ENCODE measurements at regions not wholly inside any gene's neighbourhood (a gene's known extent, or its start where the extent isn't known, plus 50 kb on each side); places are given as distances from the start of the nearest gene placed in this dataset.
"Not testable (repeated sequence)": the region's sequence is repeated elsewhere in the genome, so short reads cannot be mapped to it uniquely, and the experiment has no call there.

DNA sequence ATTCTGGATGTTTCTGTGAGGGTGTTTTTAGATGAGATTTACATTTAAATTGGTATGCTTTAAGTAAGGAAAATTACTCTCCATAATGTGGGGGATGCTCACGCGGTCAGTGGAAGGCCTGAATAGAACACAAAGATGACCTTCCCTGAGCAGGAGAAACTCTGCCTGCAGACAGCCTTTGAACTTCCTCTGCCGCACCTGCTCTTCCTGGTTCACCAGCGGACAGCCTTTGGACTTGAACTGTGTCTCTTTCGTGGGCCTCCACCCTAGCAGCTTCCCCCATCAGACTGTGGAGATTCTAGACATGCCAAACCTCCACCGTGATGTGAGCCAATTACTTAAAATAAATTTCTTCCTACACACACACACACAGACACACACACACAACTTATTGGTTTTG, 210.7 kb downstream of the EFCAB11 start:
- no peak for DNase-seq (ENCODE audit: low read depth)

DNA sequence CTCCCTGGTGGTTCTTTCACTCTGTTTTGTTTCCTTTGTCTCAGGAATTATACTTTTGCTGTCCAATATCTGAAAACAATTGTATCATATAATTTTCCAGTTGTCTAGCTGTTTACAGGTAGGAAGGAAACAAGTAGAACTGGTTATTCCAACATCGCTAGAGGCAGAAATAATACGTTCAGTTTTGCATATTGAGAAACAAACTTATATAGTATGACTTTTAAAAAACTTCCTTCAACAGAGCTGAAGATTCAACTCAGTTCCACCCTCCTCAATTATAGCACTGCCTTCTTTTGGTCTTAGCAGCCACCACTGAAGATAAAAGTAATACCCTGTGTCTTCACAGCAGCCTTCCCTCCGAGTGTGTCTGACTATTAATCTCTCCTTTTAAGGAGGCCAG, 214.3 kb downstream of the EFCAB11 start:
- no peak for DNase-seq (ENCODE audit: low read depth)

DNA sequence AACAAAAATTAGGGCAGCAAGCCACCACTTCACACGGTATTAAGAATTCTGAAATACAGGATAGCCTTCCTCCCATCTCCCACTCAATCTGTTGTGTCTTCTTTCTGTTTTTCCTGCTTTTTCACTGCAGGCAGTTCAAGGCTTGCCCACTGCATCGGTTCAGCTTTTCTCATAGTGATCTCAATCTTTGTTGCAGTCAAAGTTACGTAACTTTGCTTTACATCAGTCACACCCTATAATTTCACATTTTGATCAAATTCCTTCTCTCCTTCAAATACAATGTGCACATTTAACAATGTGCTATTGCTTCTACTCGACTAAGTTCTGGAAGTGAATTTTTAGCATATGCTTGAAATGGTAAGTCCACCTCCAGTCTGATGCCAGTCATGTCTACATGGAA, 217.6 kb downstream of the EFCAB11 start:
- no peak for DNase-seq (ENCODE audit: low read depth)

DNA sequence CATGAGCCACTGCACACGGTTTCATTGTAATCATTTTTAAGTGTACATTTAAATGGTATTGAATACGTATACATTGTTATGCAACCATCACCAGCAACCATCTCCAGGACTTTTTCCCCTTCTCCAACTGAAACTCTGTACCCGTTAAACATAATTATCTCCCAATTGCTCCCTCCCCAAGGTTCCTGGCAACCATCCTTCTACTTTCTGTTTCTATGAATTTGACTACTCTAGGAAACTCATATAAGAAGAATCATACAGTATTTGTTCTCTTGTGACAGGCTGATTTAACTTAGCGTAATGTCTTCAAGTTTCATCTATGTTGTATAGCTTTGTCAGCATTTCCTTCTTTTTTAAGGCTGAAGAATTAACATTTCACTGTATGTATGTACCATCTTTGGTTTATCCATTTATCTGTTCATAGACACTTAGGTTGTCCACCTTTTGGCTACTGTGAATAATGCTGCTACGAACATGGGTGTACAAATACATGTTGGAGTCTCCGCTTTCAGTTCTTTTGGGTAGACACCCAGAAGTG, 223.1 kb downstream of the EFCAB11 start:
- DNase-seq (ENCODE audit: low read depth), result no peak

DNA sequence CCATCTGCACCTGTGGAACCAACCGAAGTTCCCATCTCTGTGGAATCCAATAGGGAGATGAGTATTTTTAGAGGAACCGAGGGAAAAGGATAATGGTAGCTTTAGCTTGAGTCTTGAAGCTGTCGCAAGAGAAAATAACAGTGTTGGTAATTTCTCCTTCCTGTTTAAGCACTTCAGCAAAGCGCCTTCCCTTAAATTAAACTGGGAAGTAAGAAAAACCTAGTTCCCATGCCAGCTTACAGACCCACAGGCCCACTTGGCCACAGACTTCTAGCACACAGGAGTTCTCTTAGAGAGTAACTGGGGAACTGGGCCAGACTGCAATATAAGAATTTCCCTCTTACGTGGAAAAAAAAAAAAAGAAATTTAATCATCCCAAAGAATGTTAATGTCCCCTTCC, 223.8 kb downstream of the EFCAB11 start:
- DNase-seq (ENCODE audit: low read depth), result no peak

DNA sequence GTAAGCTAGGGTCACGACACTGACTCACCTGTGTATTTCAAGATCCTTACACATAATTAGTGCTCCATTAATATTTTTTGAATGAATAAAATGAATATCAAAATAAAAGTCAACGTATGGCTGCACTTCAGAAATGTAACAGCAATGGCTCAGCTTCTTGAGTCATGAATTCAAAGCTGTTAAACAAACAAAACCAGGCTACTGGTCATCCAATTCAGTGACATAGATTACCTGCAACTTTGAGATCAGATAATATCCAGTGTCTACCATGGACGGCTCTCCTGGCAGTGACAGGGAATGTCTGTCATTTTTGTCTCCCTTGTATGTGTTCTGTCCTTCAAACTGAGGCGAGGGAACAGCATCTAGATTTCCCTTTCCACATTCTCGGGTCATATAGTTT, 225.6 kb downstream of the EFCAB11 start:
- DNase-seq (ENCODE audit: low read depth), result no peak

DNA sequence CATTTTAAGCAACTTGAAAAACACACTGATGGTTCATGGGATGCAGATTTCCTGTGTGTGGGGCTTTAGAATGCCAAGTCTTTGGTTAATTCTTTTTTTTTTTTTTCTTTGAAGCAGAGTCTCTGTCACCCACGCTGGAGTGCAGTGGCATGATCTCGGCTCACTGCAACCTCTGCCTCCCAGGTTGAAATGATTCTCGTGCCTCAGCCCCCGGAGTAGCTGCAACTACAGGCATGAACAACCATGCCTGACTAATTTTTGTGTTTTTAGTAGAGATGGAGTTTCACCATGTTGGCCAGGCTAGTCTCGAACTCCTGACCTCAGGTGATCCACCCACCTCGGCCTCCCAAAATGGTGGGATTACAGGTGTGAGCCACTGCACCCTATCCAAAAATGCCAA, 228.3 kb downstream of the EFCAB11 start:
- not testable (repeated sequence) for DNase-seq (ENCODE audit: low read depth)

DNA sequence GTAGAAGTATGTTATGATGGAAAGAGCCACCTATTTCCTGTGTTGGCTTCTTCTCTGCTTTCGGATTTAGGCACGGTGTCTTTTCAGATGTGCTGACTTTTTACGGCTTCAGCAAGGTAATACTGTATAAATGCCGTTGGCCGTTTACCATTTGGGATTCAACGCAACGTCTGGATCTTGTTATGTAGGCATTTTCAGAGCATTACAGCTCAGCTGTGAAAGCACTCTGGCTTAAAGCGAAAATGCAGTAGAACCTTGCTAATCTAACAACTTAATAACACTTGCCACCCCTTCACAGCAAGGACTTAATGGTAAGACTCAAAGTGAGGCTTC, 229.9 kb downstream of the EFCAB11 start:
- no peak for DNase-seq (ENCODE audit: low read depth)

DNA sequence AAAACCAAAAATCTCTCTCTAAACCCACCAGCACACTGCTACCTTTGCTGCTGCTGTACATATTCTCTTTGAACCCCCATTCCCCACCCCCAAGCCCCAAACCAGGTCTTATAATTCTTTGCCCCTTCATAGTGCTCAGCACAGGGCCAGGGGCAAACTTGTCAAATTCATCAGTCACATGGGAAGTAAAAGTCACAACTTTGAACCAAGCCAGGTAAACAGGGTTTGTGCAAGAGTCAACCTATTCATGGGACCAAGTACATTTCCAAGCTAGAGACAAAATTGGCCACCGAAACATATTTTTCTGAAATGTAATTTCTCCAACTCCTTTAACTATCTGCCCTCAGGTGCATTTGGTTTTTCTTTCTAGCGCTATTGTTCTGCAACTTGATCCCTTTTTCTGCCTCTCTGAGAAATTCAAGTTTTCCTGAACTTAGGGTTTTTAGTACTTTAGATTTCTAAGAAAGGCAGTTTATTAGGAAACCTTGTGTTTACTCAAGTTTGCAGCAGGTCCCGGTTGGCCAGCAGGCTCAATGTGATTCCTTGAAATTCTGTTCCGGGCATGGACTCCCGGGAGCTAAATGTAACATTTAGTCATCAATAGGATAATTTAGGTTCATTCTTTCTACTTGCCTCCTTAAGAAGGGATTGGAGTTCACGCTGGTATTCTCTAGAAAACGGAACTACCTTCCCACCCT, 230.5 kb downstream of the EFCAB11 start:
- no peak for DNase-seq (ENCODE audit: low read depth)

DNA sequence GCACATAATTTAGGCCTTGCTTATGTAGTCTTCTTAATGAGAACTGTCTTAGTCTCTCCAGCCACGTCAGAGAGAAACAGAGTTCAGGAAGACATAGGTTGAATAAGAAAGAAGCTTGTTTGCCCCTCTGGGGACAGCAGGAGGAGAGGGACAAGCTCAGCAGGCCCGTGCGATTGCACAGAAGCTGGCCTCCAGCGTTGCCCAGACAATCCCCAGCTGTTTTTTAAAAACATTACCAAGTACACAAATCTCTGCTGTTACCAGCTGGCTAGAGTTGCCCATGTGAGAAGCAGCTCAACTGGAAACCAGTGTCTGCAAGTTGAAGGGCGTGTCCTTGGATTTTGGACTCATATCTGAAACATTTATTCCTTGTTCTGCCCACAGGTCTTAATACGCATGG, 232.6 kb downstream of the EFCAB11 start:
- no peak for DNase-seq (ENCODE audit: low read depth)

DNA sequence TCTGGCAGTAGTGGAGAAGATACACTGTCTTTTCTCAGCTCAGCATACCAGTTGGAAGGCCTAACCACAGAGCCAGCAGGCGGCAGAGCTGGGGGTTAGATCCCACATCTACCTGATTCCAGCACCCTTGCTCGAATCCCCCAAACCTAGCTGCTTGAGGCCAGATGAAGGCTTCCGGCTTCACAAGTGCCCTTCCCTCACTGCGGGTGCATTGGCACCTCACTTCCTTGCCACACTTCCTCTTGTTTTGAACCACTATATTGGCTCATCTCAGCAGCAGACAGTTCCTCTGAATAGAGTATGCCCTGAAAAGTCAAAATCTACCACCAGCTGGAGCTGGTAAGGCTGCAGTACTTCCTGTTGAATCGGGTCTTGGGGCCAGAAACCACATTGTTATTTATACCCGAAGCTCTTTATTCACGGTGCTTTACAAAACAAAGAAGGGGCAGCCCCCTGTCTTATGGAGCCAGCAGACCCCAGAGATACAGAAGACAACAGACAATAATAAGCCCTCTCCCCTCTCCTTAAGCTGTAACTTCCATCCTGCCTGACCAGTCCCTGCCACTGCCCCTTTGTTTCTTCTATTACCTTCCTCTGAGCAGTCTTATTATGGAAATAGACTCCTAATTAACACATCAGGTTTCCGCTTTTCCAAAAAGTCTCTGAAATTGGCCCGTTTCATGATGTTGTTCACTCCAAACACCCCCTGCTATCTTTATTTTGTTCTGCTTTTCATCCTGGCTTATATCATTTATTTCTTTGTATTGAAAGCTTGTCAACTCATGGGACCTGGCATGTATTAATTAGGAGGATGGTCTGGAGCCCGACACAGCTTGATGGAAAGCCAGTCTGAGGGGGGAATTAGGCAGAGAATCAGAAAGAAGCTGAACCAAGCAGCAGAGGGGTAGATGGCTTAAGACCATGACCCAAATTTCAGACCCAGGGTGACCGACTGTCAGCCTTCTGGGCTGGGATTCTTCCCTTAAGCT, 233.5 kb downstream of the EFCAB11 start:
- peak; percentile 54 for DNase-seq (ENCODE audit: low read depth)

DNA sequence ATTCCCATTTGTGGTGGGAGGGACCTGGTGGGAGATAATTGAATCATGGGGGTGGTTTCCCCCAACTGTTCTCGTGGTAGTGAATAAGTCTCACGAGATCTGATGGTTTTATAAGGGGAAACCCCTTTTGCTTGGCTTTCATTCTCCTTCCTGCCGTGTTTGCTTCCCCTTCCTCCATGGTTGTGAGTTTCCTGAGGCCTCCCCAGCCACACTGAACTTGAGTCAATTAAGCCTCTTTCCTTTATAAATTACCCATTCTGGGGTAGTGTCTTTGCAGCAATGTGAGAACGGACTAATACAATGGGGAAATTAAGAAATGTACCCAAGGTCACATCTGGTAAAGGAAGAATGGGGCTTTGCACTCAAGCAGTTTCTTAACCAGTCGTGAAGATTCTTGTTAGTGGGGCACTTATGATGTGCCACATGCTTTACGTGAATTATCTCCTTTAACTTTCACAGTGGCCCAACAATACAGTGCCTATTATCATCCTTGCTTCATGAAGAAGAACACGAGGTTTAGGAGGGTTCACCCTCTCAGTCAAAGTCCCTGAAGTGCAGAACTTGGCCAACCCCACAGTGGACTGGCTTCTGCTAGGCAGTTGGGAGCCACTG, 234.3 kb downstream of the EFCAB11 start:
- DNase-seq (ENCODE audit: low read depth), result no peak

DNA sequence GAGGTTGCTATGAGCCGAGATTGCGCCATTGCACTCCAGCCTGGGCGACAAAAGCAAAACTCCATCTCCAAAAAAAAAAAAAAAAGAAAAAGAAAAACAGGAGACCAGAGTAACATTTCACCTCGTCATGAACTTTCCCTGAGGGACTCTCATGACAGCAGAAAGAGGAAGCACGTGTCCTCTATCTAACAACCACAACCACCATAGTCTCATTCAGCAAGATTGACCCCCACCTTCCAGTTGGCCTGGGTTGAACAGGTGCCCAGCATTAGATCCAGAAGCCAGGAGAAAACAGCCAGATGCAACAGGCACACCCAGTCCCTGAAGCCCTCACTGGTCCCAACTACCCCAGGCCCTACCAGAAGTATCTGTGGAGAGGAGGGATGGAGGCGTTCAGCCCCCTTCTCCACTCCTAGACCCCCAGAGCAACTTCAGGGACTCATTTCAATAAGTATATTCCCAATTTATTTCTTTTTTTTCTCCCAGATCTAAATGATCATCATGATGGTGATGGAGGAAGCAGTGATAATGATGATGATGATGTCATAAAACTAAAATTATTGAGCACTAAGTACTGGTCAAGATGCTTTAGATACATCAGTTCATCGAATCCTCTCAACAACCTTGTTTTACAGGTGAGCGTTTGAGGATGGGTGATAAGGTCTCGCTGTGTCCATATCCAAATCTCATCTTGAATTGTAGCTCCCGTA, 235.0 kb downstream of the EFCAB11 start:
- DNase-seq (ENCODE audit: low read depth), result no peak

DNA sequence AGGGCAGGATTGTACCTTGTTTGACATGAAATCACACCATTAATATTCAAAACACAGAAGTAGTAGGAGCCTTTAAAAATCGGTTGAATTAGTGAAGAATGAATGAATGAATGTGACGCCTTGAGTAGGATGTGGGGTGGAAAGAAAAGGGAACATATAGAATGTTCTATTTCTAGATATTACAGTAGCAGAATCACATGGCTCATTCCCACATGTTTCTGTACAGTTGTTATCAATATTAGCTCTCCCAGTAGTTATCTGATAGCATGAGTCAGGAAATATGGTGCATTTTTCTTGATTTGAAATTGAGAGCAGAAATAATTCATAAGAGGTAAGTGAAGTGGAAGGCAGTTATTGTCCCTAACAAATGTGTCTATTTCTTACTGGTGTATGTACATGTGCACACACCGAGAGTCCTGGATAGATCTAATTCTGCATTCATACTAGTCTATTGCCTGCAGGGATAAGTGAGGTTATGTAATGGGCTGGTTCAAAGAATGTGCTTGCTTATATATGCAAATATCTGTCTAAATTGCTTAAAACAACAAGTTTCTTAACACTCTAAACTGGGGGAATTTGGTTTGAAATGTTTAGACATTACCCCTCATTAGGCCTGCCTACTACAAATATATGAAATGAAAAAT, 245.4 kb downstream of the EFCAB11 start:
- no peak for DNase-seq (ENCODE audit: low read depth)

DNA sequence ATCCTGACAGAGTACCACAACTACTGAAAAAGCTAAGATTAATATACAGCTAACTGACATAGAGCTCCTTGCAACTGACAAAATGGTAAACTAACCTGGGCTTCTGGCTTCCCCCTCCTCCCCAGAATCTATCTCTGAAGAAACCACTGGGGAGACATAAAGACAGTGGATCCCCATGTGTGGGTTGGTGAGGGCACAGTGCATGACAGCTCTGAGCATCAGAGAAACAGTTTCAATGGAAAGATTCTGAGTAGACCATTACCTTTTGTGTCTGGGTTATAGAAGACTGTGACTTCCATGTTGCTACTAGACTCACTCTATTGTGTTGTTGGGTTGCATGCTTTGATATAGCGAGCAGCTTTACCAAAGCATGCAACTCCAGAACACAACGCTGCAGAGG, 247.4 kb downstream of the EFCAB11 start:
- DNase-seq (ENCODE audit: low read depth), result no peak

DNA sequence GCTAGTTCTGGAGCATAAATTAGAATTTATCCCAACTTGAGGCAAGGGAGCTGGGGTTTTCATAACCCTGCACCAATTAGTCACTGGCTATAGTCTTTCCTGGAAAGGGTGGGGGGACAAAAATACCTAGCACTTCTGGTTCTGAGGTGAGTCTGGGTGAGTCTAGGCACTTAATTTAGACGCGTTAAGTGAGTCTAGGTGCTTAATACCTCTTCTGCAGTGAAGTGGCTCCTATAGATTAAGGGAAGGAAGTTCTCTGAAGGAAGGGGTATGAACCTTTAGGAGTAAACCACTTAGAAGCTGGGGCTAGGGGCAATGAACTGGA, 251.7 kb downstream of the EFCAB11 start:
- DNase-seq (ENCODE audit: low read depth), result no peak

DNA sequence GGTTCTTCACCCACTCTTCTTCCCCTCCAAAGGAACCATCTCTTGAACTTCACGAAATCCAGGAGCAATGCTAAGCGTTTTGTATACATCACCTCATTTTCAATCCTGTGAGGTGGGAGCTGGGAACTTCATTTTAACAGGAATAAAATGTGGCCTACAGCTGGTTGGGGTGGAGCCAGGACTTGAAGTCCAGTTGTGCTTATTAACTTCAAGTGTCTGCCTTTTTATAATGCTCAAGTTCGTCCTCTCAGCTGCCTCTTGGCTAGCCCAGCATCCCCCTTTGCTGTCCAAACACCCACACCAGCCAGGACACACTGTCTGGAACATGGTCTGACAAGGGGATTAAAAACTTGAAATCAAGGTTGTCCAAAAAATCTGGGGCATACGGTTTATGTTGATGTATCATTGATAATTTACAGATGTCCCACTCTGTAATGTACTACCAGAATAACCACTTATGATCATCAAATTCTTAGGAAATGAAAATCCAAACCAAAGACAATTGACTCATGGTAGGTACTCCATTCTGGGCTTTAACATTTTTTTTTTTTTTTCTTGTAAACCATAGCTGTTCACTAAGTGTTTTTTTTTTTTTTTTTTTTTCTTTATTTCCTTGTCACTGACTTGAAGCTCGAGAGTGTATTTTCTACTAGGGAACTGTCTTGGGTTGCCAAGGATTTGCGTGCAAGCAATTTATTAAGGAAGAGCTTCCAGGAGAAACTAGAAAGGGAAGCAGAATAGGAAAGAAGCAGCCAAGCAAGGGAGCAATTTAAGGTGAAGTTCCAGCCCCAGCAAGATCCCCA, 252.3 kb downstream of the EFCAB11 start:
- no peak for DNase-seq (ENCODE audit: low read depth)

DNA sequence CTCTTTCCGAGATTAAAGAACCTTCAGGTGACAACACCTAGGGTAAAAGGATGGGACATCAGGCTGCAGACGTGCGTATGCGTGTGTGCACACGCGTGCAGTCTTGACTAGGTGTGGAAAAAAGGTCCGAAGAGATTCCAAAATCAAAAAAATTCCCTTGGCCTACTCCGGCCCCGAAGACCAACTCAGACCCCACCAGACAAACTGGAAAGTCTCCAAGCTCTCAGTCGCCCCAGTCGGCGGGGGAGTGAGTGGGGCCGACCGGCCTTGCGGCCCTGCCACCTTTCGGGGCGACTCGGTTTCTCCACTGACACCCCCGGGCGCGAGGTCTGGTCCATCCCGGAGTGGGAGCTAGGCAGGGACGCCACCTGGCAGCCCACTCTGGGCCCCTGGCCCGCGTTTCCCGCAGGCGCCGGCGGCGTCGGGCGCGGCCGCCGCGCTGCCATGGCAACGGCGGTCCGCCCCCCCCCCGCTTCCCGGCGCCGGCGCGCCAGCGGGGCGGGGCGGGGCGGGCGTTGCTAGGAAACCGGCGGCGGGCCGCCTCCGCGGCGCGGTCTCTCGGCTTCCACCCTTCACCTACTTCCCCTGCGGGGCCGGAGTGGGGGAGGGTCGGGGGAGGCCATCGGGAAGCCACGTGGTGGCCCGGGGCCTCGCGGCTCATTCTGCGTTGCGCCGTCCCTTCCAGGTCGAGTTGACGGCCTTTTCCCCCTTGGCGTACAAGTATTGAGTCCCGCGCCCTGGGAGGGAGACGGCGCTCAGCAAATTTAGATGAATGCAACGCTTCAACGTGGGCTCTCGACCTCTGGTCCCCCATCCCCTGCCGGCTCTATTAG, 253.1 kb downstream of the EFCAB11 start:
- DNase-seq (ENCODE audit: low read depth), result peak; percentile 76

DNA sequence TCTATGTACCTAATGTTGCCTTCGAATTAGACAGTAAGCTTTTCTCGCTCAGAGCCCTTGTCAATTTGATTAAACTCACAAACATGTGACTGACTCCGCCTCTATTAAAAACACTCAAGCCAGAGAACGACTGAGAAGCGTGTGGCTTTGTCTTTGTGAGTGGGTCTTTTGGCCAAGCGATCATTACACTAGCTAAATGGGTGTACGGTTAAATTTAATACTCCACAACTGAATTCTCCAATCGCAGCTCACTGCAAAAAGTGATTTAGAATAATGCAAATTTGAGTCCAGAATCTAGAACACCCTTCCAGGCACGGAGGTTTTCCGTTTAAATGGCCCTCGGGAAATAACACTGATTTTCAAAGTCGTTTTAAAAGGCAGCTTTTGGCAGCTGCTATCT, 253.7 kb downstream of the EFCAB11 start:
- DNase-seq (ENCODE audit: low read depth), result no peak

DNA sequence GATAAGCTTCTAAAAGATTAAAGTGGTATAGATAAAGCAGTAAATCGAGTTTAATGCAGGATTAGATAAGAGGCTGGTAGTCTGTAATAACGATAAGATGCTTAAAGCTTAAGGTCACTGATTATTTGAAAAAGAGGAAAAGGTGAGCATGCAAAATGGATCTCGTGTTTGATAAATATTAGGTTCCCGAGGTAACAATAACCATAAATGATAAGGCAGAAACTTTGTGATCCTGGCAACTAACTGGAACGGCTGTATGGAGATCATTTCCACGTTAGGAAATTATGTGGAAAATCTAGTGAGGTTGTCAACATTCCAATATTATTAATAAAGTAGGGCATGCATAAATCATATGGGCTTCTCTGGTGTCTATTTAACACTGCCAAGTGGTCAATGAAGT, 255.5 kb downstream of the EFCAB11 start:
- DNase-seq (ENCODE audit: low read depth), result no peak

Data from T follicular helper cell (primary cell).